GM12865 (cell line): ENCODE measurements at regions not wholly inside any gene's neighbourhood (a gene's known extent, or its start where the extent isn't known, plus 50 kb on each side); places are given as distances from the start of the nearest gene placed in this dataset.
A peak's percentile ranks its signal among the peaks of the same experiment; 100 is the strongest.

Source experiments
- DNase-seq: peaks from one replicate; pipeline ENCODE4 v3.0.0; 2010; ENCODE audit warnings: low read depth
- H3K4me3 ChIP-seq: 2 replicates; pipeline ENCODE4 v1.5.1; 2011; ENCODE audit warnings: mild to moderate bottlenecking, low read depth, low read length, control low read depth
- CTCF ChIP-seq: IDR thresholded peaks from 2 replicates; pipeline ENCODE4 v1.5.1; 2011; ENCODE audit warnings: low read length, control low read depth, low read depth, inconsistent platforms; ENCODE audit not compliant: insufficient read depth; ENCODE audit errors: missing control alignments

GRCh38 chr12:43028826-43029225 is 439.3 kb upstream of the PRICKLE1 start:
- DNase-seq, result no peak

GRCh38 chr12:43022838-43023237 is 433.3 kb upstream of the PRICKLE1 start:
- no peak for TF ChIP-seq CTCF
- no peak overlapping the region for H3K4me3 ChIP-seq
- no peak for DNase-seq

More at GRCh38 chr12:43028826-43029225, 439.3 kb upstream of the PRICKLE1 start:
- no peak overlapping the region for H3K4me3 ChIP-seq
- TF ChIP-seq CTCF, result no peak

- H3K4me3 ChIP-seq, result no peak overlapping the region
- TF ChIP-seq CTCF, result no peak
- DNase-seq, result no peak
These were observed 425.7 kb upstream of the PRICKLE1 start for GRCh38 chr12:43015090-43015737.

GRCh38 chr12:43011383-43011926 is 421.9 kb upstream of the PRICKLE1 start:
- no peak overlapping the region for H3K4me3 ChIP-seq
- DNase-seq, result peak; percentile 4
- no peak for TF ChIP-seq CTCF

- no peak overlapping the region for H3K4me3 ChIP-seq
- DNase-seq, result no peak
- no peak for TF ChIP-seq CTCF
These were observed 420.3 kb upstream of the PRICKLE1 start for GRCh38 chr12:43009846-43010240.

- no peak for TF ChIP-seq CTCF
- no peak overlapping the region for H3K4me3 ChIP-seq
- no peak for DNase-seq
These were observed 419.7 kb upstream of the PRICKLE1 start for GRCh38 chr12:43008953-43009845.
